K562 (cell line): ENCODE measurements at regions not wholly inside any gene's neighbourhood (a gene's known extent, or its start where the extent isn't known, plus 50 kb on each side); places are given as distances from the start of the nearest gene placed in this dataset.

Experiments
- ATAC-seq: fragments of 200-7000 bp; cut with Tn5 transposase; 3 replicates; pipeline ENCODE4 v1.9.1; 2020; ENCODE audit warnings: moderate library complexity
- BruUV-seq: library from RNA; stranded (reverse); fragments of 400-500 nt; replicated peaks from 2 replicates; lab custom pipeline; 2021; lab: Mats Ljungman, UMichigan
- CTCF ChIA-PET: fragments of 300-600 bp; formaldehyde crosslinking; extraction: SDS; loops from one replicate; lab custom pipeline; 2021; ENCODE audit warnings: low intra/inter-chr PET ratio; lab: Yijun Ruan, JAX
- POLR2A ChIA-PET: fragments of 300-600, 350-650 bp; sonication (Branson Sonifier 250); formaldehyde crosslinking; extraction: SDS; loops from one replicate; lab custom pipeline; 2021; ENCODE audit warnings: antibody characterized with exemption, inconsistent platforms; lab: Yijun Ruan, JAX
- DNase-seq, 4 experiments: peaks; one replicate each; pipeline versions ENCODE4 v3.0.0 to v3.0.0-alpha.2; 2011 to 2018; ENCODE audit warnings: low spot score in 3 of 4, mixed read lengths in 3 of 4; ENCODE audit errors: extremely low read depth in 1 of 4
- FAIRE-seq: peaks from 2 replicates; lab custom pipeline; 2011; peaks lifted over from hg19 to GRCh38; lab: Jason Lieb, UNC
- H2AFZ ChIP-seq: 2 replicates; pipeline ENCODE4 v1.6.0; 2011; ENCODE audit warnings: low read depth, low read length, control low read depth, inconsistent platforms
- H3K27ac ChIP-seq: fragments of 200-600 bp; 3 replicates; pipeline ENCODE4 v1.8.0; 2011; ENCODE audit warnings: low read depth, mild to moderate bottlenecking, control low read depth, inconsistent platforms, low read length, moderate library complexity, mixed read lengths; ENCODE audit errors: extremely low read depth
- H3K27me3 ChIP-seq, 2 experiments: fragments of 300-600 bp in 1 of 2; 2 replicates in 1 of 2; 3 replicates in 1 of 2; pipeline versions ENCODE4 v1.6.0 to v1.8.0; 2011; ENCODE audit warnings: inconsistent platforms in 2 of 2, low read length in 2 of 2, mild to moderate bottlenecking in 1 of 2, mixed read lengths in 1 of 2, moderate library complexity in 1 of 2; ENCODE audit not compliant: control insufficient read depth in 2 of 2, insufficient read depth in 2 of 2
- H3K36me3 ChIP-seq: fragments of 300-600 bp; 3 replicates; pipeline ENCODE4 v1.8.0; 2011; ENCODE audit warnings: mild to moderate bottlenecking, low read length, inconsistent platforms; ENCODE audit not compliant: control insufficient read depth, insufficient read depth
- H3K4me1 ChIP-seq, 2 experiments: fragments of 200-600 bp in 1 of 2; replicated peaks in 1 of 2; 2 replicates in 1 of 2; 3 replicates in 1 of 2; pipeline versions ENCODE4 v1.5.1 to v1.8.0; 2011; ENCODE audit warnings: inconsistent platforms in 2 of 2, low read length in 2 of 2, mild to moderate bottlenecking in 1 of 2, mixed read lengths in 1 of 2, moderate library complexity in 1 of 2; ENCODE audit not compliant: control insufficient read depth in 2 of 2, insufficient read depth in 2 of 2
- H3K4me2 ChIP-seq: 2 replicates; pipeline ENCODE4 v1.6.1; 2011; ENCODE audit warnings: low read length, control low read depth, inconsistent platforms, mixed read lengths; ENCODE audit not compliant: insufficient read depth
- H3K4me3 ChIP-seq: fragments of 200-600 bp; sonication (generic), shearing (Covaris generic); 2 replicates; pipeline ENCODE4 v1.5.1; 2016; ENCODE audit warnings: control low read depth, inconsistent platforms
- H3K79me2 ChIP-seq: fragments of 200-600 bp; 3 replicates; pipeline ENCODE4 v1.8.0; 2011; ENCODE audit warnings: low read length, inconsistent platforms; ENCODE audit not compliant: control insufficient read depth, insufficient read depth
- H3K9ac ChIP-seq, 2 experiments: 2 replicates each; pipeline versions ENCODE4 v1.6.0 to v1.6.1; 2011; ENCODE audit warnings: low read depth in 2 of 2, low read length in 2 of 2, control low read depth in 1 of 2, inconsistent platforms in 1 of 2, mild to moderate bottlenecking in 1 of 2, mixed read lengths in 1 of 2; ENCODE audit not compliant: insufficient read depth in 1 of 2
- H3K9me1 ChIP-seq: one replicate; pipeline ENCODE4 v1.6.0; 2011; ENCODE audit warnings: inconsistent platforms, mild to moderate bottlenecking, low read length, moderate library complexity; ENCODE audit not compliant: control insufficient read depth, insufficient read depth
- H3K9me3 ChIP-seq: replicated peaks from 2 replicates; pipeline ENCODE4 v1.5.1; 2011; ENCODE audit warnings: low read depth, low read length, inconsistent platforms; ENCODE audit not compliant: control insufficient read depth, insufficient read depth
- H4K20me1 ChIP-seq: replicated peaks from 2 replicates; pipeline ENCODE4 v1.6.1; 2011; ENCODE audit warnings: low read length, inconsistent platforms, mixed read lengths; ENCODE audit not compliant: control insufficient read depth, insufficient read depth
- CBFA2T2 ChIP-seq: fragments of 450-650 bp; conservative IDR thresholded peaks from 2 replicates; pipeline ENCODE4 v1.6.1; 2017; ENCODE audit warnings: mild to moderate bottlenecking
- CBFA2T3 ChIP-seq: fragments of 450-650 bp; IDR thresholded peaks from 2 replicates; pipeline ENCODE4 v1.6.1; 2017
- CBX1 ChIP-seq: sonication (generic); IDR thresholded peaks from 2 replicates; pipeline ENCODE4 v1.6.1; 2016; ENCODE audit warnings: antibody characterized with exemption, low read depth, mild to moderate bottlenecking
- CTBP1 ChIP-seq: fragments of 450-650 bp; IDR thresholded peaks from 2 replicates; pipeline ENCODE4 v1.6.1; 2016; ENCODE audit warnings: borderline replicate concordance
- CXXC5 ChIP-seq: fragments of 250-450 bp; sonication (Bioruptor Pico); IDR thresholded peaks from 2 replicates; pipeline ENCODE4 v1.8.0; 2022; ENCODE audit warnings: inconsistent platforms, mild to moderate bottlenecking, moderate library complexity
- ERF ChIP-seq: fragments of 450-650 bp; formaldehyde crosslinking; IDR thresholded peaks from 2 replicates; pipeline ENCODE4 v1.4.0; 2020; ENCODE audit warnings: mild to moderate bottlenecking, mixed read lengths
- GABPB1 ChIP-seq: sonication (generic); formaldehyde crosslinking; IDR thresholded peaks from 2 replicates; pipeline ENCODE4 v1.8.0; 2022; ENCODE audit warnings: mild to moderate bottlenecking, missing genetic modification reagents
- KDM4B ChIP-seq, 2 experiments: fragments of 450-650 bp in 1 of 2; sonication (generic) in 1 of 2; IDR thresholded peaks; 2 replicates each; pipeline ENCODE4 v1.6.1; 2016 to 2017; ENCODE audit warnings: borderline replicate concordance in 2 of 2, antibody characterized with exemption in 1 of 2, low read depth in 1 of 2, mild to moderate bottlenecking in 1 of 2
- MTA2 ChIP-seq: fragments of 450-650 bp; IDR thresholded peaks from 2 replicates; pipeline ENCODE4 v1.6.1; 2016; ENCODE audit warnings: low read depth
- NR2C2 ChIP-seq, 2 experiments: fragments of 200-800 bp in 1 of 2; sonication (Bioruptor generic) in 1 of 2; sonication (generic) in 1 of 2; formaldehyde crosslinking in 1 of 2; IDR thresholded peaks; 2 replicates each; pipeline versions ENCODE4 v1.6.1 to v1.8.0; 2016 to 2022; ENCODE audit warnings: mild to moderate bottlenecking in 1 of 2, missing compliant biosample characterization in 1 of 2, missing genetic modification characterization in 1 of 2, missing genetic modification reagents in 1 of 2
- RNF2 ChIP-seq: sonication (generic); IDR thresholded peaks from 2 replicates; pipeline ENCODE4 v1.6.1; 2016
- SLC30A9 ChIP-seq: fragments of 250-450 bp; sonication (Bioruptor Pico); IDR thresholded peaks from 2 replicates; pipeline ENCODE4 v1.8.0; 2022; ENCODE audit warnings: mild to moderate bottlenecking, moderate library complexity
- TEAD4 ChIP-seq, 2 experiments: sonication (generic) in 1 of 2; formaldehyde crosslinking in 1 of 2; IDR thresholded peaks; 2 replicates each; pipeline versions ENCODE4 v1.6.1 to v1.8.0; 2012 to 2022; ENCODE audit warnings: borderline replicate concordance in 1 of 2, inconsistent platforms in 1 of 2, low read length in 1 of 2, mild to moderate bottlenecking in 1 of 2, missing genetic modification reagents in 1 of 2
- THAP7 ChIP-seq: fragments of 250-450 bp; sonication (Bioruptor Pico); IDR thresholded peaks from 2 replicates; pipeline ENCODE4 v1.5.0; 2021
- ZNF79 ChIP-seq: fragments of 250-450 bp; sonication (Bioruptor Pico); IDR thresholded peaks from 2 replicates; pipeline ENCODE4 v1.4.0; 2020; ENCODE audit warnings: low read depth, mild to moderate bottlenecking, moderate library complexity
- WGBS: fragments of 100-300 bp; shearing (Covaris generic); methylation state at CpG from one replicate; pipeline ENCODE4 v1.1.6; 2016; ENCODE audit warnings: low coverage, mixed read lengths; ENCODE audit not compliant: insufficient coverage; ENCODE audit errors: missing lambda C conversion rate; 5-methylcytosine and 5-hydroxymethylcytosine counted together
- in situ Hi-C: fragments of 300-500 bp; cut with MboI; formaldehyde crosslinking; loops from 4 replicates; pipeline ENCODE4 v1.15.0; 2018; ENCODE audit warnings: inconsistent platforms, mixed read lengths
- intact Hi-C: fragments of 100-400 bp; cut with micrococcal nuclease; formaldehyde crosslinking; loops from 2 replicates; pipeline ENCODE4 v1.14.2; 2022
- TF ChIP-seq, protein P1 (sequence below): fragments of 250-450 bp; sonication (Bioruptor Pico); IDR thresholded peaks from 2 replicates; pipeline ENCODE4 v1.5.0; 2021; ENCODE audit warnings: mild to moderate bottlenecking, moderate library complexity
- TF ChIP-seq, protein P2 (sequence below): fragments of 250-450 bp; sonication (Bioruptor Pico); IDR thresholded peaks from 2 replicates; pipeline ENCODE4 v1.6.1; 2021; ENCODE audit warnings: mild to moderate bottlenecking

DNA sequence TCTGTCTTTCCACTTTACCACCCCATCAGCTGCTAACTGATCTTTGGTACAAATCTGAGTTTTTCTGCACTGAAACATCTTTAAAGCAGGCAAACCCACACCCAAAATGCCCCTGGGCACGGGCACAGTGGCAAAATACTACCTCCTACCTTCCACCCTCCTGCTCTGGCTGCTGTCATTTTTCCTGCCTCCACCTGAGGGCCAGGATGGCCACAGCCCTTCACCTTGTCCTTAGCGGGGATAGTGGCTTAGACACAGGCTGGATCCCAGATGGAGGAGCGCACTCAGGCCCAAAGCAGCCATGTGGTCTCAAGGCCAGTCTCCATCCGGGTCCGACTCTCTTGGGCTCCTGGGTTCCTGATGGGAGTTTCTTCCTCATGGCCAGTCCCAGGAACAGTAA, 98.3 kb downstream of the HIF1AN start (continued):
- TF ChIP-seq, protein P1, sequence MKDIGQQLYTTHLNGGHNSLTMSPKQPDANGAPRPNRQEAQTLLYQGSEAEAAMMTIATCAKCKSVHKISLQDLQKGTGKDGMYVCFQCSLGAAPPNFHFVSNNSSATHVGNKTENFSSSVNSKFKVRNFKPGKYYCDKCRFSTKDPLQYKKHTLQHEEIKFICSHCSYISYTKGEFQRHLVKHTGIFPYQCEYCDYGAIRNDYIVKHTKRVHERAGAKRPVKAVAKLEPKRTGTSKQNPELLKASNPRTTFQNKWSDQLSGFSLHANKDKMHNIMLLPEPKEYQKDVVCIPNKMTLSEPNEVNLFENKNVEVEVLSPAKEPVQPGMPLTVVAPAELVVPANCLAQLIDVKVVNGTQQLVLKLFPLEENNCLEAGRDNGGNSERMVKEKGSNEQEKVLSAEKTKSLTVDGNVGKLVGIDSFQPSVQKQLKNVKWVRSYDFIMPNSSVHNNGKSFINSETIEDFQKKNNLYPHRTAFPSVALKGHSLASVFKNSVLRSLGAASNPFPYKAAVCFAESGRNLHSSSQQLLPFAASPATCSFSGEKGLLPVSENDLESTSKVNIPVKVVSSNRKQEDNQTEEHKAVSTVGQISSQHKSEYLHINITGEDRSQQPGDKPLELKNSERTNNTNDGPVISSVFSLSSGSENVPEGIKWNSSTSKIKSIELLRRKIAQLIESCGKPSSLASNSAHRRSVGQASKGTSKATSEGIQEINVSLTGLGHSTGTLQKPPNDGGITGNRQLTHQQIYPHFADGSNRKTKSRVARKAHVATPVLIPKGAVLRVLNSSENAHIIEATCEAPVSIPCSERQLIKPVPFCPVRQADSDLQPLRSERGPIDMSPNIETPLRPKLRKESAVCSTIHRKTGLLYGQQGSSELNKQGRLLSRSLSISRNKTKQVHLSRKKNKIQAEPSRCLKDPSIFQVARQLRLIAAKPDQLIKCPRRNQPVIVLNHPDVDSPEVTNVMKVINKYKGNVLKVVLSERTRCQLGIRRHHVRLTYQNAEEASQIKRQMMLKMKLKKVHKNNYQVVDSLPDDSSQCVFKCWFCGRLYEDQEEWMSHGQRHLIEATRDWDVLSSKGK: no peak
- TF ChIP-seq SLC30A9 (CRISPR knock-in tag): no peak
- TF ChIP-seq ERF: no peak
- no peak for TF ChIP-seq RNF2
- no peak for TF ChIP-seq NR2C2 (CRISPR knock-in tag; IDR thresholded peaks at IDR 0.05)
- no peak for TF ChIP-seq NR2C2 (tag; IDR thresholded peaks at IDR 0.05)
- TF ChIP-seq, all 486 proteins: peak for 0

- WGBS: 0% methylated on average over 5 of the region's 6 CpGs
- FAIRE-seq: peak; percentile 70
- peak; percentile 85 for TF ChIP-seq CBFA2T3
- TF ChIP-seq ZNF79 (CRISPR knock-in tag): no peak
- TF ChIP-seq CTBP1: peak; percentile 82
- 0 out of 2 replicates have a peak, but pooled peaks have one; percentile 32 for TF ChIP-seq CXXC5 (CRISPR knock-in tag)
- TF ChIP-seq CBFA2T2: peak; percentile 82
- TF ChIP-seq MTA2: peak; percentile 48; the same call in 1 of the 2 replicates
- TF ChIP-seq GABPB1 (CRISPR knock-in tag): no peak
- no peak for TF ChIP-seq KDM4B (IDR thresholded peaks at IDR 0.05; ENCODE audit: borderline replicate concordance in 2 of 2, low read depth in 1 of 2)
- no peak for TF ChIP-seq THAP7 (CRISPR knock-in tag)
- TF ChIP-seq TEAD4 (IDR thresholded peaks at IDR 0.05; ENCODE audit: low read length): peak; percentile 89
- no peak for TF ChIP-seq TEAD4 (CRISPR knock-in tag; IDR thresholded peaks at IDR 0.05; ENCODE audit: borderline replicate concordance)
- TF ChIP-seq, protein P2, sequence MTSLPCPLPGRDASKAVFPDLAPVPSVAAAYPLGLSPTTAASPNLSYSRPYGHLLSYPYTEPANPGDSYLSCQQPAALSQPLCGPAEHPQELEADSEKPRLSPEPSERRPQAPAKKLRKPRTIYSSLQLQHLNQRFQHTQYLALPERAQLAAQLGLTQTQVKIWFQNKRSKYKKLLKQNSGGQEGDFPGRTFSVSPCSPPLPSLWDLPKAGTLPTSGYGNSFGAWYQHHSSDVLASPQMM (CRISPR knock-in tag): no peak
- no peak for TF ChIP-seq CBX1
Measured at GRCh38 chr10:100636848-100637553, 101.3 kb downstream of the HIF1AN start.

More at GRCh38 chr10:100636848-100637553, 101.3 kb downstream of the HIF1AN start:
- peak; percentile 78 for ATAC-seq
- Histone ChIP-seq H3K27me3 (peaks cover 0 to 19% of the 10 kb centered on the region in 2 experiments; a peak in 1 of 5 replicates), H4K20me1 (peaks cover 8% of the 10 kb centered on the region; the same call in 1 of the 2 replicates), H3K9me1 (no peaks in the 10 kb centered on the region), H3K4me2 (no peak overlapping the region), H3K9me3 (no peaks in the 10 kb centered on the region), H3K4me3 (no peak overlapping the region), H2AFZ (no peak overlapping the region), H3K9ac (no peak overlapping the region), H3K36me3 (no peaks in the 10 kb centered on the region), H3K79me2 (no peaks in the 10 kb centered on the region), H3K27ac (no peak overlapping the region), H3K4me1 (peaks cover 8 to 11% of the 10 kb centered on the region in 2 experiments; a peak in 4 of 5 replicates)
- POLR2A ChIA-PET: interaction anchor here (0.6 to 0.7 kb wide), 2 partner anchors 8 to 88 kb away, joined by 3 read pairs; no protein-coding TSS in a partner anchor
- DNase-seq: peak; percentile 29 to 57 (median 44)
- CTCF ChIA-PET: no interaction called here
- no TSS peak for BruUV-seq
- intact Hi-C loops (no loop called here), in situ Hi-C loops (no loop called here)
